SIG-M5 treated with dmso at 0.1 percent for 504 hours (cell line): ENCODE measurements at regions not wholly inside any gene's neighbourhood (a gene's known extent, or its start where the extent isn't known, plus 50 kb on each side); places are given as distances from the start of the nearest gene placed in this dataset.

Source experiments
- DNase-seq: peaks from one replicate; lab custom pipeline; 2025; ENCODE audit not compliant: unreplicated experiment; lab: John Stamatoyannopoulos, UW

- DNase-seq, result no peak
Measured at GRCh38 chr4:178917756-178918155, 1475.5 kb upstream of the AGA start.

DNA sequence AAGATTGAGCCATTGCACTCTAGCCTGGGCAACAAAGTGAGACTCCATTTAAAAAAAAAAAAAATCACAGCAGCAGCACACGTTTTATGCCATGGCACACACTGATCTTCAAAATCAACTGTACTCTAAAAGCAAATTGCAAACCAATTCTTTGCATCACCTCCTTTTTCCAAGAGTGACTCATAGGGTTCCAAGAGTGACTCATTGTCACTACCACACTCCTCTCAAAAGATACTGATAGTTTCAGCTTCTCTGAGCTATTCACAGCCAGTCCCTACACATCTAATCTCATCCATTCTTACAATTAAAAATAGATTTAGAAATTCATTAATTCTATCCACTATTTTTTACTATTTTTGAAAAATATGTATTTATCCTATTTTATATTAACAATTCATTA lies 1494.9 kb upstream of the AGA start:
- no peak for DNase-seq

DNA sequence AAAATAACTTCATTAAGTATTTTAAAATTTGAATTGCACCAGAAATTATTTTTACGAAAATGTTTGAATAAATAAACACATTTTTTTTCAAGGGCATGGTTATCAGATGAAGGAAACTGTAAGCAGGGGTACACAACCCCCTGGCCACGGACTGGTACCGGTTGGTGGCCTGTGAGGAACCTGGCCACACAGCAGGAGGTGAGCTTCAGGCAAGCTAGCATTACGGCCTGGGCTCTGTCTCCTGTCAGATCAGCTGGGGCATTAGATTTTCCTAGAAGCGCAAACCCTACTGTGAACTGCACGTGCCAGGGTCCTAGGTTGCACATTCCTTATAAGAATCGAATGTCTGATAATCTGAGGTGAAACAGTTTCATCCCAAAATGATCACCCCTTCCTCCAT lies 1499.7 kb upstream of the AGA start:
- no peak for DNase-seq

- DNase-seq, result no peak
Measured at GRCh38 chr4:178953447-178954120, 1511.3 kb upstream of the AGA start.

GRCh38 chr4:178955614-178956013 lies 1513.4 kb upstream of the AGA start:
- no peak for DNase-seq

GRCh38 chr4:178958725-178959440 lies 1516.6 kb upstream of the AGA start:
- no peak for DNase-seq

DNA sequence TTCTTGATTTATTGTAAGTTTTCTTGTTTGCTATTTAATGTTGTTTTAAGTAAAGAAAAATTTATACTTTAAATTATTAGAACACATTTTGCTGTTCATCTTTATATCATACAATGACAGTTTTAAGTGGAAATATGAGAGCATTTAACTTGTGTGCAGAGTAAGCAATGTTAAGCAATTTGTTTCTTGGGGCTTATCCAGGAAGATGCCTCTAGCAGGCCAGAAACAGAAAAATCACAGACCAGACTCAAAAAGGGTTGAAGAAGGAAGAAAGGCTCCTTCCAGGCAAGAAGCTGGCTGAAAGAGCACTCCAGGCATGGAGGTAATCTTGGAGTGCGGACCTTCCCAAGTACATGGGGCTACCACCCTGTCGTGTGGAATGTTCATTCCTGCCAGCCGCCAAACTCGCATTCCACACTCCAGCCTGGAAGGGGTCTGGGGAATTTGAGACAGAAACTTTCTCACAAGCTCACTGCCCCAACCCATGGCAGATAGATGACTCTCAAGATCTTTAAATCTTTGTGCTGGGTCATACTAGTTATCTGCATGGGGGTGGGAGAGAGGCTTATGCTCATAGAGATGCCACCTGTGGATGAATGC lies 1521.3 kb upstream of the AGA start:
- DNase-seq, result no peak

DNA sequence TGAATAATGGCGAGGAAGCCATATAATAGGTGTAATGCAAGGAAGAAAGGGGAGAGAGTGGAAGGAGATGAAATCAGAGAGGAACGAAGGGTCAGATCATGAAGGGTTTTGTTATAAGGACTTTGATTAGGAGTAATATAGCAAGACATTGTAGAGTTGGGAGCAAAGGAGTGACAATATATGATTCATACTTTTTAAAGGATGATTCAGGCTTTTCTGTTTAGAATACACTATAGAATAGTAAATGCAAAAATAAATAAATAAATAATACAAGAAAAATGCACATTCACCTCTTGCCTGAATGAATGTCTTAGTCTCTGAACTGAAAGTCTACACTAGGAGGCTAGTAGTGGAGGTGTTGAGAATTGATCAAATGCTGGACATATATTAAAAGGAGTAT lies 1524.4 kb upstream of the AGA start:
- no peak for DNase-seq

DNA sequence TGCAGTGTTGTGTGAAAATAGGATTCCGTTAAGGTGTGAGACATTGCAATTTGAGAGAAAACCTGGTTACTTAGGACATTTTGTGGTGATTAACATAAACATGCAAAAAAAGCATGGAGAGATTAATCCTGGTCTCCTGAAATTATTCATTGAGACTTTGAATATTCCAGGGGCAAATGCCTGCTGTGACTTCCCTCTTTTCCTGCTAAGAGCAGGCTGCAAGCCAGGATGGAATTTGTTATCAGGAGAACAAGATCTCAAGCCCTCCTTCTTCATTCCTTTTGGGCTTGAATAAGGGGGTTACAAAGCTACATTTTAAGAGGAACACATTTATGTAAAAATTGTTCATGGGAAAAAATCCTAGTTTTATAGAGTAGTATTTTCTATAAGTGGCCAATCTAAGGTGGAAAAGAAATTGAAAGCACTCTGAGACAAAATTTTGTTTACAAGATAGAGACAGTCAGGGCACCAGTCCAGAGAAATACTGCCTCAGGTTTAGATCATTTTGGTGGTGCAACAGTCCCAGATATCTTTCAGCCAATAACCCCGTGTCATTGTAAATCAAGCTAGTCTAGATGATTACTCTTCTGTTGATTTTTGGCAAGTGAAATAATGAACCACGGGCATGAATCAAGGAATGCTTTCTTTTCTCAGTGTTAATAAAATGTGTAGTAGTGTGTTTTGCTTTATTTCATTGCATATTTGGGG lies 1528.3 kb upstream of the AGA start:
- DNase-seq, result no peak

- DNase-seq, result peak; percentile 4
Measured at GRCh38 chr4:178976861-178977260, 1534.6 kb upstream of the AGA start.

- DNase-seq, result no peak
Measured at GRCh38 chr4:178993306-178993705, 1551.1 kb upstream of the AGA start.

DNA sequence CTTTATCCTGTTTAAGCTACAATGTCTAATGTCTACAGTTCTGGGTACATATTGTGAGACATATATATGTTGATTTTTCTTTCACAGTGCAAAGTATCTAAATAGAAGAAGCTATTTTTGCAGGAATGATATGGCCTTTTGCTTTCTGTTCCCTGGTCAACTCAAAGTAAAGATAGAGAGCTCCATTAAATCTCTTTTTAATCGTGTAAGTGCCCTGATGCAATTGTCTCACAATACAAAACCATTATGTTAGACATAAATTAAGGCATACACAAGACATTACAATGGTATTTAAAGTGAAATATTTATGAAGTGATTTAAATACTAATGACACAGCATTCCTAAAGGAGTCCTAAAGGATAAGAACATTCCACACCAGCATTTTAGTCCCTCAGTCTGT lies 1559.7 kb upstream of the AGA start:
- no peak for DNase-seq

DNA sequence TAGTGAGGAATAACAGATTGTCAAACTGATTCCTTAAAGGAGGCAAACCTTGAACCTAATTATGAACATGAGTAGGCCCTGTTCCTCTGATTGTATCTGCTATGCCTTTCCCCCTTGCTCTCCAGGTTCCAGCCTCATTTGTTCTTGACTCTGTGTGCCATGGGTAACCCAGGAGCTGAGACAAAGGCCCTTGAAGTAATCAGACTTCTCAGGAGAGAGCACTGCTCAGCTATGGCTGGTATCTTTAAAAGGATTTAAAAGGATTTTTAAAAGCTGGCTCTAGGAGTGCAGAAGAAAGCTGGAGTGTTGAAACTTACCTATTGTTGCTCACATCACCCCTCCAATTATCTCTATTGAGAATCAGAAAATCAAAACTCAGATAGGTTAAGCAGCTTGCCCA lies 1565.5 kb upstream of the AGA start:
- DNase-seq, result peak; percentile 5

DNA sequence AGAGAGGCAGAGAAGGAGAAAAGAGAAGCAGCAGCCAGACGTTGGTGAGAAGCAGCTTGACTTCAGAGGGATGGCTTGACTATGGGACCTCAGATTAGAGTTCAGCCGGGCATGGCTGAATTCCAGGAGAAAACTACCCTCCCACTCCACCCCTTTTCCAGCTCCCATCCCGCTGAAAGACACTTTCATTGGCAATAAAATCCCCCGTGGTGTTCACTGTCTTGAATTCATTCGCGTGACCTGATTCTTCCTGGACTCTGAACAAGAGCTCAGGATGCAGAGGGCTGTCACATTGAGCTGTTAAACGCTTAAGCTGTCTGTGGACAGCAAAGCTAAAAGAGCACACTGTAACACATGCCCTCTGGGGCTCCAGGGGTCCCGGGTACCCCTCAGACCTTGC lies 1575.3 kb upstream of the AGA start:
- no peak for DNase-seq

DNA sequence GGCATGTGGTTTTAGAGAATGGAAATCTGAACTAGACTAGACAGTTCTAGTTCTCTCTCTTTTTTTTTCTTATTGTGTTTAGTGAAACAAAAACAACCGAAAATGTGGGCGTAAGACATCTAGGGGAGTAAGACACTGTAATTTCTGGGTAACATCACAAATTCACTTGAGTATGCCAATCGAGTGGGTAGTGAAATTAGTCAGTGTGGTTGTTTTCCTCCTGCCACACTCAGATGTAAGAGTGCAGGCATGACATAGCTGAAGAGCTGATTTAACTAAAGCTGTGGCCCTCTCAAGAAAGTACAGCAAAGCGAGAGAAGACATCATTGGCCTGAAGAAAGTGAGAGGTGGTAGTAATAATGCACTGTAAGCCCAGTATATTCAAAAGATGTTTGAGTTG lies 1585.3 kb upstream of the AGA start:
- DNase-seq, result no peak

DNA sequence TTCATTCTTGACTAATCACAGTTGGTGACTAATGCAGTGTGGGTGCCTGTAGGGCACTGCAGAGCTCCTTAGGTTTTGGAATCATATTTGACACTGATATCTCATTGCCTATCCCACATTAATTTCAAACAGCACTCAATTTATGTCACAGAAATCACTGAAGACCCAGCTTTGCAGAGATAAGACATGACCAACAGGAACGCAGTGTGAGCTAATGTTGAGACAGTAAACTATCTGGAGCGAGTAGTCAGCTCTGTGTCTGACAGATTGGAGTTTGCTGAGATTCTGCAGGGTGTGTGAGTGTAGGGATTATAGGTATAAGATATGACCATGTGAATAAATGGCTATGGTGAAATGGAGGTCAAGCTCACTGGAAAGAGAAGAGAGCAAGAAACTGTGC lies 1586.1 kb upstream of the AGA start:
- DNase-seq, result no peak

- no peak for DNase-seq
Measured at GRCh38 chr4:179029683-179030082, 1587.4 kb upstream of the AGA start.

GRCh38 chr4:179040259-179040658 lies 1598.0 kb upstream of the AGA start:
- DNase-seq, result no peak

DNA sequence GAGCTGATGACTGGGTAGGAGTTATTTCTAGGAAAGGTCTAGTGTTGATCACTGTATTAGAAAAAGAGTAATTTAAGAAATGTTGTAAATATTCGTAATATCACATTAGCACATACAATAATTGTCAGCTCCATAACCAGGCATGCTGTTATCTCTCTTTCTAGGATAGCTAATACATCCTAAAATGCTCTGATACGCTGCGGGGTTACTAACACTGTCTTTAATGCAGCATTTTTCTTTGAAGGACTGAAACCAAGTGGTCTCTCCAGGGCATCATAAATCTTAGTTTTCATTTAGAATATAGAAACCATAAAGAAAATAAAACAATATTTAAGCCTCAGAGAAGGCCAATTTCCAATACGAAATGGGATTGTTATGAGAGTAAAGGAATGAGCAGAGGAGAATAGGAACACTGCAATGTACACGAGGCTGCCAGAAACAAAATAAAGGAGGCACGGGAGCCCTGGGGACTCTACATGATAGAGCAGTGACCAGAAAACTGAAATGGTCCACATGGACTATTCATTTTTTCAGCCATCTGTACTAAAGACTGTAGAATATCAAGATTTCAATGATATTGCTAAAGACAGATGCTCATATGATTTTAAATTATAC lies 1606.7 kb upstream of the AGA start:
- DNase-seq, result no peak

- DNase-seq, result no peak
Measured at GRCh38 chr4:179051206-179051605, 1609.0 kb upstream of the AGA start.

DNA sequence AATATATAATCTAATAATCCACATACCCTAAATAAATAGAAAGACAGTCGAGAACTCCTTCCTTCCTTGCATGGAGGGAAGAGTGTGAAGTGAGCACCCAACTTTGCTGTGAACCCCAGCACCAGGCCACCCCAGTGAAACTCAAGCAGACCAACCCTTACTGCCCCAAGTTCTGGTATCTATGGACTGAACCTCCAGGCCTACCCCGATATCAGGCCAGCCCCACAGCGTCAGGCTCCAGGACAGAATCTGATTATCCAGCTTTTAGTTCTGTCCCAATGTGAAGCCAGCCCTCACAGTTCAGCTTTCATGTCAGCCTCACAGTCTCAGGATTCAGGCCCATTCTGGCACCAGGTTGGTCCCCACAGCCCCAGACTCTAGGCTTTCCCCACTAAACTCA lies 1617.2 kb upstream of the AGA start:
- DNase-seq, result no peak
